ENCODE measurements at regions not wholly inside any gene's neighbourhood (a gene's known extent, or its start where the extent isn't known, plus 50 kb on each side); places are given as distances from the start of the nearest gene placed in this dataset.
A peak's percentile ranks its signal among the peaks of the same experiment; 100 is the strongest.
"Not testable (repeated sequence)": the region's sequence is repeated elsewhere in the genome, so short reads cannot be mapped to it uniquely, and the experiment has no call there.

DNA sequence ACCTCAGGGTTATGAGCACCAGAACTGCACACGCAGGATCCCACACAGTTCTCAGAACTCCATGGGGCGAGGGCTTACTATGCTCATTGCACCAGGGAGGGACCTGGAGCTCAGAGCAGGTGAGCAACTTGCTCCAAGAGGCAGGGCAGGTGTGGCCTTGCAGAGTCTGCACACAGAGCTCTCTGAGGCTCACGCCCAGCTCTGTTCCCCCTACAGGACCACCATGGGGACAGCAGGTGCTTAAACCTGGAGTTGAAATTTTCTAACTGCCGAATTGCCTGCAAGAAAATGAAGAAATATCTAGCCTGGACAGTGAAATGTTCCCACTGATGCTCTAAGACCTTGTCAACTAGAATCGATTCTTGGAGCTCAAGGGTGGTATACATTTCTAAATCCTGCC lies 49.9 kb upstream of the MSMB start:
- POLR2A ChIA-PET: interaction anchor here (1.0 to 1.6 kb wide), 3 partner anchors 16 to 173 kb away, joined by 3 to 6 read pairs (median 5); no protein-coding TSS in a partner anchor

DNA sequence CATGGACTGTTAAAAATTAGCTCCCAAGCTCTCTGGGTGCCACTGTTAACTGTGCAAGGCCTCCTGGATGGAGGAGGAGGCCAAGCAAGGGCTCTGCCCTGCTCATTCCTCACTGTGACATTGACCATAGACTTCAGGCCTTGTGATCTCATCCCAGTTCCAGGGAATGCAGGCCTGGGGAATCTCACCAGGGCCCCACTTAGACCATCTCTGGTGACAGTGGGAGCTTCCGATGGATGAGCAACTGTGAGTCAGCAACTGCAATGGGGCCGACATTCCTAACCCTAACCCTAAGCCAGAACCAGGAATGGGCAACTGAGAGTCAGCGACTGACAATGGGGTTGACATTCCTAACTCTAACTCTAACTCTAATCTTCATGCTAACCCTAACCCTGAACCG lies 50.4 kb upstream of the MSMB start:
- ATAC-seq (ENCODE audit: low read depth) (no peak), DNase-seq (no peak)
- H3K27ac Mint-ChIP-seq: peak overlapping the region; percentile 97
- peak overlapping the region; percentile 76 for H3K4me3 Mint-ChIP-seq
- H3K27me3 Mint-ChIP-seq: peaks cover 1% of the 10 kb centered on the region
- H3K9me3 Mint-ChIP-seq: no peaks in the 10 kb centered on the region
- POLR2A ChIA-PET: no interaction called here
- no peaks in the 10 kb centered on the region for H3K36me3 Mint-ChIP-seq
- peaks cover 31% of the 10 kb centered on the region for H3K4me1 Mint-ChIP-seq

More for the DNA sequence above, 49.9 kb upstream of the MSMB start:
- DNase-seq; H3K9me3 Mint-ChIP-seq; H3K36me3 Mint-ChIP-seq; ATAC-seq (ENCODE audit: low read depth); H3K27me3 Mint-ChIP-seq: not testable (repeated sequence)
- Mint-ChIP-seq H3K4me3 (peak overlapping the region; percentile 17), H3K4me1 (peaks cover 33% of the 10 kb centered on the region), H3K27ac (peak overlapping the region; percentile 97)

DNA sequence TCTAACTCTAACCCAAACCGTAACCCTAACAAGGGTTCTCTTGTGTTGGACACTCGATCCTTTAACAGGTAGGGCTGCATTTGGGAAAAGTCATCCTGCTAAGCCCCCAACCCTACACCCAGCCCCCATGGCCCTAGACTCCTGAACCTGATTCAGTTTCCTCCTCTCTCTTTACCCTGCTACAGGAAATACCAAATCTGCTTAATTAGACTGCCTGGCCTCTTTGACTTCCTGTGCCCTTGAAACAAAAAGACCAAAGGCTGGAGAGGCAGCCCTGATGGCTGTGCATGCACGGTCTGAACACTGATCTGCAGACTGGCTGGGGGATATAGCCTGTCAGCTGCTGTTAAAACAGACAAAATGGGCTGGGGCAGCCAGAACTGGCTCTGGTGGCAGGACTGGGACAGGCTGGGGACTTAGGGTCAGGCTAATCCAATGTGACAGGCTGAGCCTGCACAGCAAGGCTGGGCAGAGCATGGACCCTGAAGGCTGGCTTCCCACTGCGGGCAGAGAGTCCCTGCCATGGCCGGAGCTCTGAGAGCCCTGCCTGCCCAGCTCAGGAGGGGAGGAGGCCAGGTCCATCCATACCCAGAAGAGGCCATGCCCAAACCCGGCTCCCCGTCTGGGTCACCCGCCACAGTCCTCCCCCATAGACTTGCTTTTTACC lies 51.0 kb upstream of the MSMB start:
- peak; percentile 69 for ATAC-seq (ENCODE audit: low read depth)
- H3K36me3 Mint-ChIP-seq: no peaks in the 10 kb centered on the region
- peaks cover 31% of the 10 kb centered on the region for H3K4me1 Mint-ChIP-seq
- H3K27me3 Mint-ChIP-seq: peaks cover 2% of the 10 kb centered on the region
- peak; percentile 60 for DNase-seq
- no peaks in the 10 kb centered on the region for H3K9me3 Mint-ChIP-seq
- H3K4me3 Mint-ChIP-seq: peak overlapping the region; percentile 76
- peak overlapping the region; percentile 97 for H3K27ac Mint-ChIP-seq
- POLR2A ChIA-PET: interaction anchor here (1.2 kb wide), 1 partner anchor 9 kb away, joined by 3 read pairs; no protein-coding TSS in a partner anchor

DNA sequence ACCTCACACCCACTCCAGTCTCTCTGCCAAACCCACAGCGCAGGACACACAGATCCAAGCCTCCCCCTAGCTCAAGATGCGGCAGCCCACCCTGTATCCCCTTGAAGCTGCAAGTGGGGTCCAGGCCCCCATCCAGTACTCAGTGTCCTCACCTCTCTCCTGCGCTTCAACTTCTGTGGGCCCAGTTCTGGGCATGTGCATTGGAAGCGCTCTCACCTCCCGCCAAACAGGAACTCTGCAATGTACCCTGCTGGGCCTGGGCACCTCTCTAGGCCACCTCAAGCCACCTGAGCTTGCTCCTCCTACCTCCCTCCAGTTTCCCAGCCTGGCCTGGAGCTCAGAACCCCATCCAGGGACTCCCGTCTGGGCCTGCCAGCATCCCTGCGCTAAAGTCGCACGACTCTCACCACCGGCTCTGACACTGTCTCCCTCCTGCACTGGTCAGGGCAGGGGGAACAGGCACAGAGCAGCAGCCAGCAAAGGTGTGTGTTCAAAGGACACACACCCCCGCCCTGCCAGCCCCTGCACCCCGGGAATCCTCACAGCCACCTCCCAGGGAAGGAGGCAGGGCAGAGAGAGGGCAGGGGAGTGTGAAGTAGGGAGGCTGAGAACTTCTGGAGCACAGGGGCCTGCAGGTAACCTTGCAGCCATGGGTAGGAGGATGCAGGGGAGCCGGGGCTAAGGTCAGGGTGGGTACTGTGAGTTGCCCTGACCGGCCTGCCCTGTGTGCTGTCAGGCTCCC lies 51.7 kb upstream of the MSMB start:
- Mint-ChIP-seq H3K27me3 (peaks cover 2% of the 10 kb centered on the region), H3K4me1 (peaks cover 31% of the 10 kb centered on the region), H3K27ac (peak overlapping the region; percentile 97), H3K4me3 (peak overlapping the region; percentile 24), H3K36me3 (no peaks in the 10 kb centered on the region), H3K9me3 (no peaks in the 10 kb centered on the region)
- POLR2A ChIA-PET: interaction anchor here (0.5 to 1.2 kb wide), 2 partner anchors 8 to 71 kb away, joined by 3 read pairs; no protein-coding TSS in a partner anchor
- DNase-seq (no peak), ATAC-seq (ENCODE audit: low read depth) (no peak)

DNA sequence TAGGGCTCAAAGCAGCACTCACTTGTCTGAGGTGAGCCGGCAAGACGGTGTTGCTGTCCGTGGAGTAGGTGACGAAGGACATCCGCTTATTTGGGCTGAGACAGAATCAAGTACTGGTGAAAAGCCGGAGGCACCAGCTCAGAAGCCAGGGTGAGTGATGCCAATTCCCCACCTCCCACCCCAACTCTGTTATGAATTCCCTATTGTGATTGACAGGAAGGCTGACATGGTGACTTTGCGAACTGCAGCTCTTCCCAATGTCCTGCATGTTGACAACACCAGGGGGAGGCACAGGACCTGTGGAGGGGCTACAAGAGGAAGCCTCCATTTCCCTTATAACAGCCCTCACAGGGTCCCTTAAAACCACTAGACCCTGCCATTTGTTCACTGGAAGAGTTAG lies 52.3 kb upstream of the MSMB start:
- DNase-seq: no peak
- Mint-ChIP-seq H3K4me1 (peaks cover 31% of the 10 kb centered on the region), H3K9me3 (no peaks in the 10 kb centered on the region), H3K27me3 (peaks cover 2% of the 10 kb centered on the region), H3K4me3 (no peak overlapping the region), H3K36me3 (no peaks in the 10 kb centered on the region), H3K27ac (no peak overlapping the region)
- POLR2A ChIA-PET: interaction anchor here (0.7 kb wide), 1 partner anchor 186 kb away, joined by 3 read pairs; no protein-coding TSS in a partner anchor
- ATAC-seq (ENCODE audit: low read depth): no peak

DNA sequence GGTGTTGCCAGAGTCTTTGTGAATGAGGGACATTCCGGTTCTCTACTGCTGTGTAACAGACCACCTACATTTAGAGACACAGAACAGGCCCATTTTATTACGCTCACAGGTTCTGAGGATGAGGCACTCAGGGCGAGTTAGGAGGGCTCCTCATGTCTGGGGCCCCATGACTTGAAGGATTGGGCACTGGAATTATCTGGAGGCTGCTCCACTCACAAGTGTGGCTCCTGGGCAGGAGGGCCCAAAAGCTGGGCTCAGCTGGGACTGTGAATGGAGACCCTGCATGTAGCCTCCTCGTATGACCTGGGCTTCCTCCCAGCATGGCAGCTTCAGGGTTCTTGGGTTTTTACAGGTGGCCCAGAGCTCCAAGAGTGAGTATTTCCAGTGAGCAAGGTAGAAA lies 52.9 kb upstream of the MSMB start:
- peaks cover 31% of the 10 kb centered on the region for H3K4me1 Mint-ChIP-seq
- not testable (repeated sequence) for ATAC-seq (ENCODE audit: low read depth); H3K9me3 Mint-ChIP-seq; DNase-seq; H3K27ac Mint-ChIP-seq; H3K4me3 Mint-ChIP-seq; H3K36me3 Mint-ChIP-seq; H3K27me3 Mint-ChIP-seq
- POLR2A ChIA-PET: interaction anchor here (0.7 kb wide), 1 partner anchor 186 kb away, joined by 3 read pairs; no protein-coding TSS in a partner anchor

DNA sequence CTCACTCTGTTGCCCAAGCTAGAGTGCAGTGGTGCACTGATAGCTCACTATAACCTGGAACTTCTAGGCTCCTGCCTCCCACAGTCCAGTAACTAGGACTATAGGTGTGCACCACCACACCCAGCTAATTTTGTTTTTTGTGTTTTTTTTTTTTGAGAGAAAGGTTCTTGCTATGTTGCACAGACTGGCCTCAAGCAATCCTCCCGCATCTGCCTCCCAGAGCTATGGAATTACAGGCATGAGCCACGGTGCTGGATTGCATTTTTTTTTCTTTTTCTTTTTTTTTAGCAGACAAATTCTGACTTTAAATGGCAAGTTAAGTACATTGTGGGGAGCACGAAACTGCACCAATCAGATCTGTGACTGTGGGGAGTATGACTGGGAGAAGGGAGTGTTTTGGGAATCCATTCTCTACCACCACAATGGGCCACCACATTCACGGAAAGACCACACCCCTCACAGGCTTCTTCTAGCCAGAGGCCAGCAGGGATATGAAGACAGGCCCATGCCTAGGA lies 58.1 kb upstream of the MSMB start:
- POLR2A ChIA-PET: no interaction called here
- Mint-ChIP-seq H3K9me3 (no peaks in the 10 kb centered on the region), H3K4me1 (peaks cover 15% of the 10 kb centered on the region), H3K27ac (no peak overlapping the region), H3K27me3 (peaks cover 11% of the 10 kb centered on the region), H3K4me3 (no peak overlapping the region), H3K36me3 (no peaks in the 10 kb centered on the region)
- DNase-seq (no peak), ATAC-seq (ENCODE audit: low read depth) (no peak)

DNA sequence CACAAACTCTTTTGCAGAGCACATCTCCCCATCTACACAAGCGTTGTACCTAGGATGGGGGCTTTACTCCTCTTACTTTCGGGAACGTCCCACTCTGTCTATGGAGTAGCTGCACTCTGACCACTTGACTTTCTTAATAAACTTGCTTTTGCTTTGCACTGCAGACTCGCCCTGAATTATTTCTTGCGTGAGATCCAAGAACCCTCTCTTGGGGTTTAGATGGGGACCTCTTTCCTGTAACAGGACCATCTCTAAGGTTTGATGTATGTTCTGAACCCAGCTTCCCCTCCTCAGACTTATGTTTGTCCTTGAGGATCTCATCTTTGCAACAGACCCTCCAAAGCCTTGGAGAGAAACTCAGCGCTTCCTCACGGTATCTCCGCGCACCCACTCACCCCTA lies 59.3 kb upstream of the MSMB start:
- H3K36me3 Mint-ChIP-seq; ATAC-seq (ENCODE audit: low read depth); H3K9me3 Mint-ChIP-seq; POLR2A ChIA-PET; H3K27ac Mint-ChIP-seq; DNase-seq: not testable (repeated sequence)
- Mint-ChIP-seq H3K4me3 (peak overlapping the region; percentile 78), H3K27me3 (peaks cover 11% of the 10 kb centered on the region), H3K4me1 (peaks cover 15% of the 10 kb centered on the region)

DNA sequence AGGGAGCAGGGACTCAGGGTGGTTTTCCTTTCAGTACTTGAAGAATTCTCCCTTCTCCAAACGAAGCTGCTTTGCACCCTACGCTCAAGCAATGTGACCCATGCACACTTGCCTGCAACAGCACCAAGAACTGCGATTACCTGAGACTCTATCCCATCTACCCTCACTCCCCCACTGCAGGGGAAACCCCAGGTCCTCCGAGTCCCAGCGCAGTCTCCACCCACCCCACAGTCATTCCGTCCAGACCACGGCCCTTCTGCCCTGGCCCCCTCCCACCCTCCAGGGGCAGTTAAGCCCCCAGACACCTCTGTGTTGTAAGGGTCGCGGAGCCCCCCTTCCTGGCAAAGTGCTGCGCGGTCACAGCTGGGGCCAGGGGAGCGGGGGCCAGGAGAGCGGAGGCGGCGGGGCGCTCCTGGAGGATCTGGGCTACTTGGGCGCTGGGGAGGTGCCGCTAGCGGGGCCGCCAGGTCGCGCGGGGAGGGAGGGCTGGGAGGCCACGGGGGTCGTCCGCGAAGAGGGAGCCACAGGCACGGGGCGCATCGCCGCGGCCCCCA lies 59.9 kb upstream of the MSMB start:
- Mint-ChIP-seq H3K27ac (peak overlapping the region; percentile 20), H3K4me1 (peaks cover 15% of the 10 kb centered on the region), H3K27me3 (peaks cover 11% of the 10 kb centered on the region), H3K4me3 (peak overlapping the region; percentile 78)
- not testable (repeated sequence) for DNase-seq, H3K9me3 Mint-ChIP-seq, H3K36me3 Mint-ChIP-seq
- POLR2A ChIA-PET: interaction anchor here (0.7 to 2.1 kb wide), 6 partner anchors 8 to 1274 kb away, joined by 3 to 20 read pairs (median 4); no protein-coding TSS in a partner anchor
- ATAC-seq (ENCODE audit: low read depth): peak; percentile 24

DNA sequence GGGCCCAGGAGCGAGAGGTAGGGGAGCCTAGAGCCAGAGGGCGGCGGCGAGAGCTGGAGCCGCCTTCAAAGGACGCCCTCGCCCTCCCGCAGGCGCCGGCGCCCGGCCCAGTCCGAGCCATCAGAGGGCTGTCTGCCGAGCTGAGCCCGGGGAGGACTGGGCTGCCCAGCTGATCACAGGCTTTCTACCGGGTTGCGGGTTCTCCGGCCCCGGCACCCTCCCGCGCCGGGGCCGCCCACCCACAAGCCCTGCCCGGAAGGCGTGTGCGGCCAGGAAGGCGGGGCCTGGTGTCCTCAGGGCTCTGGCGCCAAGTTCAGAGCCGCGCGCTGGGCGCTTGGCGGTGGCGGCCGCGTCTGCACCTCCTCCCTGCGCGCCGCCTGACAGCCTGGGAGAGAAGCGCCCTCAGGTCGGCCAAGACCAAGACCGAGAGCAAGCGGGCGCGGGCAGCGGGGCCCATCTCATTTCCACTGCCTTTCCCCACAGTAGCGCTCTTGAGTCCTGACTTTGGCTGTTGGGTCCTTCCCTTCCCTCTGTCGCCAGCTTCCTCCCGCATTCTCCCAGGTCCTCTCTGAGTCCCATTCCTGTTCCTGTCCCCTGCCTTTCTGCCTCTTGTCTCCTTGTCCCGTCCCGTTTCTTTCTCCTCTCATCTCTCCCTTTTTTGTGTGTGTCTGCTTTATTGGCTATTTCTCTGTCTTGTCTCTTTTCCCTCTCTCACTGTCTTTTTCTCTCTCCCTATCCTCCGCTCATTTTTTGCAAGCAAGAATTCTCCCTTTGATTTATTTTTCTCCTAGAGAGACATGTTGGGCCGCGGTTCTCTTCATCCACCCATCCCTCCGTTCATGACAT lies 60.6 kb upstream of the MSMB start:
- Mint-ChIP-seq H3K27ac (peak overlapping the region; percentile 28), H3K4me3 (peak overlapping the region; percentile 86), H3K27me3 (peaks cover 10% of the 10 kb centered on the region), H3K4me1 (peaks cover 15% of the 10 kb centered on the region), H3K36me3 (no peaks in the 10 kb centered on the region), H3K9me3 (no peaks in the 10 kb centered on the region)
- peak; percentile 95 for ATAC-seq (ENCODE audit: low read depth)
- DNase-seq: peak; percentile 67
- POLR2A ChIA-PET: interaction anchor here (0.7 to 2.1 kb wide), 6 partner anchors 9 to 1274 kb away, joined by 3 to 20 read pairs (median 4); no protein-coding TSS in a partner anchor

DNA sequence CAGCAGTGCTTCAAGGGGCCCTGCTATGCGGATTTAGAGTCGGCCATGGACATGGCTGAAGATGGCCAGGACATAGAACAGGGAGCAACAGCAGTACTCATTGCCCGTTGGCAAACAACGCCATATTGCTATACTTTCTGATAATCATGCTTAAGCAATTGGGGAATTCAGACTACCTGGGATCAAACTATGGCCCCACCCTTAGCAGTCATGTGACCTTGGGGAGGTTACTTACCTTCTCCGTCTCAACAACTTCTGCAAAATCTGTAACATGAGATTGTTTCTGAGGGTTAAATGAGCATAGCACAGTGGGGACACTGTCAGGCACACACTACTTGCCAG lies 62.1 kb upstream of the MSMB start:
- H3K36me3 Mint-ChIP-seq; H3K4me3 Mint-ChIP-seq; POLR2A ChIA-PET; H3K9me3 Mint-ChIP-seq; H3K27ac Mint-ChIP-seq; ATAC-seq (ENCODE audit: low read depth); DNase-seq; H3K27me3 Mint-ChIP-seq: not testable (repeated sequence)
- H3K4me1 Mint-ChIP-seq: peaks cover 15% of the 10 kb centered on the region

DNA sequence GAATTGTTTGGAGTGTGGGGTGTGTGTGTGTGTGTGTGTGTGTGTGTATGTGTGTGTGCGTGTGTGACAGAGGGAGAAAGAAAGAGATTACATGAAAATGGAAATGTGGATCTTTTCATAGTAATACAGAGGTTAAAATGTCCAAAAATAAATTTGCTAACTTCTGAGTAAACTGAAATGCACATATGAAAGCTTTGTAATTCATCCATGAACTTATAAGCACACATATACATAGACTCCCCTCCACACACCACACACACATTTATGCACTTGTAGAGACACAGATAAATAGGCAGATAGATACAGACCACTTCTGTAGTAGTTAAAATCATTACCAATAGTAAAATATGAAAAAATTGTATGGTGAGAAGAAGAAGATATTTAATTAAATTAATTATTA lies 108.2 kb upstream of the MSMB start:
- DNase-seq; H3K36me3 Mint-ChIP-seq; H3K4me1 Mint-ChIP-seq; POLR2A ChIA-PET; ATAC-seq (ENCODE audit: low read depth); H3K9me3 Mint-ChIP-seq; H3K4me3 Mint-ChIP-seq; H3K27me3 Mint-ChIP-seq; H3K27ac Mint-ChIP-seq: not testable (repeated sequence)

DNA sequence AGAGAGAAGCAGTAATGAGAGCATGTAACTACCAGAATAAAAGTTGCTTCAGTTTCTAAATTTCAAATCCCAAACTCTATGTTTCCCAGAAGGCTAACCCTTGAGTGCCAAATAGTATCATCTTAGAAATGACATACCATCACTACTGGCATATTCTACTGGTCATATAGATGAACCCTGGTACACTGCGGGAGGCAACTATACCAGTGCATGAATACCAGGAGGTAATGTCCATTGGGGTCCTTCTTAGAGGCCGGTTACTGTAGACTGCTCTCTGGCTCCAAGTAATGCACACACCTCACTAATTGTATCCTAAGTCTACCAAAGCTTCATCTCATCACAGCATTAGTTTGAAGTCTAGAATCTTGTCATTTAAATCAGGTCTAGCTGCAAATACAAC lies 108.6 kb upstream of the MSMB start:
- H3K27ac Mint-ChIP-seq; ATAC-seq (ENCODE audit: low read depth); H3K9me3 Mint-ChIP-seq; H3K27me3 Mint-ChIP-seq; POLR2A ChIA-PET; H3K4me1 Mint-ChIP-seq; DNase-seq; H3K4me3 Mint-ChIP-seq; H3K36me3 Mint-ChIP-seq: not testable (repeated sequence)

All from activated naive CD8-positive, alpha-beta T cell treated with anti-CD3 and anti-CD28 coated beads, Interleukin-2, amount 10 ng/mL, durations not matched to agents 7 days and 5 days (primary cell).